DMS79 treated with DMSO at 0.1 percent for 48 hours (cell line): ENCODE measurements at regions not wholly inside any gene's neighbourhood (a gene's known extent, or its start where the extent isn't known, plus 50 kb on each side); places are given as distances from the start of the nearest gene placed in this dataset.

Experiments
- DNase-seq: peaks from one replicate; lab custom pipeline; 2025; lab: John Stamatoyannopoulos, UW

DNA sequence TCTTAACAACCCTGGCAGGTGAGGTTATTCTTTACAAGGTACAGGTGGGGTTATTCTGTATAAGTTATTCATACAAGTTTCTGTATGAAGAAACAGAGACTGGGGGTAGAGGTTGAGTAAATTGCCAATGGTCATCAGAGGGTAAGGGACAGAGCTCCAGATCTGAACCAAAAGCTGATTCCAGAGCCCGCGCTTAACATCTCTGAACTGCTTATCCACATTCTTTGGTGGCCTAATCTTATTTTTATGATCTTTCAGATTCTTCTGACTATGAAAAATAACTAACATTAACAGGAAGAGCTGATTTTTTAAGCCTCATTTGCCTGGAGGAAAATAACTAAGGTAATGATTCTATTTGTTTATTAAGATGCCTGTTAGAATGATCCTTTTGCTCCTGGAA is 63.9 kb upstream of the BARHL2 start:
- no peak for DNase-seq

DNA sequence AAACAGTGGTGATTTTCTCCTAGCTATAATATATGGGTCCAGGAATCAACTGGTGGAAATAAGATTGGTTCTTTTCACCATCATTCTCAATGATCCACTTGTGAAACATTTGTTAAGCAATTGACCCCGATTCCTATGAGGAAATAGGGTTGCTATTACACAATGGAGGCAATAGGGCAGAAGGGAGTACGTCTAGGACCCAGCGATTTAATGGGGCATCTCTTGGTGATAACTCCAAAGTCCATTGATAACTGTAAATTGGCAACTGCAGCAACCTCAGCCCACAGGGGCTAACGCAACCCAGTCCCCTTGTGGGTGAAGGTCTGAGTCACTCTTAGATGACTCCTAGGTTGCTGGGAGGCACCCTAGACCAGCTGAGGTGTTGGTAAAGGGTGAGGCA is 62.5 kb upstream of the BARHL2 start:
- no peak for DNase-seq

DNA sequence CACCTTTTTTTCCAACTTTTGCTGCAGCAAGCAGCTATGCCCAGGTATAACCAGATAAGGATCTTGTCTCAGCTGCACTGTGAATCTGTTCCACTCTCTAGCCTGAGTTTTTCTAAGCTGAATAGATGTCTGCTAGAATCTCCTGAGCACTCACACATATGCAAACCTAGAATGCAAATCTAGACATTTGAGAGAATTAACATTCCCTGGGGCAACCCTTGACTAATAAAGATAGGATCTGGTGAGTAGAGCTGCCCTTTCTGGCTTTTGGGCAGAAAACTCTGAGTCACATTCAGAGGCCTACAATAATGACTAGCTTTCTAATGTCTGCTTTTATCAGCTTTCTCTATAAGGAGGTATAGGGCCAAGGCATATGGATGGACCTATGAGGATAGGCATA is 61.4 kb upstream of the BARHL2 start:
- DNase-seq: no peak

DNA sequence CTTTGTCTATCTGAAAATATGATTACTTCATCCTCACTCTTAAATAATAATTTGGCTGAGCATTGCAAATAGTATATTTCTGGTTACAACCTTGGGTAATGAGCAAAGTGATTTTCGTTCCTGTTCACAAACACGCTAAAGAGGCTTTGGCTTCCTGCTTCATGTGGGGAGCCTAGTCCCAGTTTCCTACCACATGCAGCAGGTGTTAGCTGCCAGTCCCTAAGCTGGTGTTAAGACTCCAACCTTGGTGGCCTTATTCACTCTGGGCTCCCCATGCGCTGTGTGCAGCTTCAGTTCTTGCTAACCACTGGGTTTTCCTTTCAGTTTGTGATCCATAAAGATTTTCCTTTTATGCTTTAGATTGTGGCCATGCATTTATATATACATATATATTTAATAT is 56.7 kb upstream of the BARHL2 start:
- DNase-seq: no peak

DNA sequence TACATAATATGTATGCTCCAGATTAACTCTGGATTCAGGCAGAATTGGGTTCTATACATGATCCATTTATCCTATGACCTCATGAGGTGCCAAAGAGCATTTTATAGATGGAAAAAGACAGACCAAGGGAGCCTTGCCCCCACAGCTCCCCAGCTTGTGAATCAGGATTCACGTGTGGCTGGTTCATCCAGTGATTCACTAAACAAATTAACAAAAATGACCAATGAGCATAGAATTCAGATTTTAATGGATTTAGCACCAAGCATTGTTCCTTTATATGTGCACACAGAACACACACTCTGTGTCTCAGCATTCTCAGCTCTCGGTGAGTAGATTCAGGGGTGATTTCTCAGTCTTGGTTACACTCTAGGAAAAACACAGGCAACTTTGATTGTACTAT is 51.7 kb upstream of the BARHL2 start:
- DNase-seq: no peak

DNA sequence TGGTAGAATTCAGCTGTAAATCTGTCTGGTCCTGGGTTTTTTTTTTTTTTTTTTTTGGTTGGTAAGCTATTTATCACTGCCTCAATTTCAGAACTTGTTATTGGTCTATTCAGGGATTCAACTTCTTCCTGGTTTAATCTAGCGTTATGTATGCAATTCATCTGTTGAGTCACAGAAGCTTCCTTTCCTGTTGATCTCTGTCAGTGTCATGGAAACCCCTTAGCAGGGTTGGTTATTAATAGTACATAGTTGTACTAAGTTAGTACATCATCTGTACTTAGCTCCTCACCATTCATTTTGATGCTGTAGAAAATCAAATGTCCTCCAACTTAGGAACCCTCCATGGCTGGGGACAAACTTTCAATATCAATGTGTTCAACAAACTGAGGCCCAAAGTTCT is 51.0 kb upstream of the BARHL2 start:
- DNase-seq: no peak
